DND-41 (cell line): ENCODE measurements at regions not wholly inside any gene's neighbourhood (a gene's known extent, or its start where the extent isn't known, plus 50 kb on each side); places are given as distances from the start of the nearest gene placed in this dataset.

ENCODE experiments used
- EZH2 ChIP-seq: IDR thresholded peaks from 3 replicates; pipeline ENCODE4 v1.6.1; 2012; ENCODE audit warnings: borderline replicate concordance, low read depth, mild to moderate bottlenecking, moderate library complexity, low read length, inconsistent platforms; ENCODE audit not compliant: severe bottlenecking
- TF ChIP-seq, protein P1 (sequence below): IDR thresholded peaks from 2 replicates; pipeline ENCODE4 v1.5.1; 2012; ENCODE audit warnings: borderline replicate concordance, low read length, moderate library complexity, mild to moderate bottlenecking; ENCODE audit not compliant: poor library complexity, severe bottlenecking; ENCODE audit errors: extremely low read depth

DNA sequence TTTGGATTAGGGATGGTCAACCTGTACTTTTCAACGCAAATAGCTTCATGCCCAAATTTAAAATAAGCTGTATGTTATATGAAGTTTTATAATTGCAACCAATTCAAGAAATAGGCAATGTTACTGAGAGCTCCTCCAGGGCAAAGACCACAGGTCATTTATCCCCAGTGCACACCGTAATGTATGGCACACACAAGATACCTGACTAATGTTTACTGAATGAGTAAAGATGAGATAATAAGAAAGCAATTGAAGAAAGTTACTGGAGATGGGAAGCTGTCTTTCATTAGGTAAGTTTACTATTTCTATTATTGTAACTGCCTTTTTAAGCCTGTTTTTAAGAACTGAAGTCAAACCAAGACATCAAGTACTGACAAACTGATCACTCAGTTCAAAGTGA, 184.5 kb upstream of the VRK2 start:
- TF ChIP-seq EZH2 = no peak
- TF ChIP-seq, protein P1, sequence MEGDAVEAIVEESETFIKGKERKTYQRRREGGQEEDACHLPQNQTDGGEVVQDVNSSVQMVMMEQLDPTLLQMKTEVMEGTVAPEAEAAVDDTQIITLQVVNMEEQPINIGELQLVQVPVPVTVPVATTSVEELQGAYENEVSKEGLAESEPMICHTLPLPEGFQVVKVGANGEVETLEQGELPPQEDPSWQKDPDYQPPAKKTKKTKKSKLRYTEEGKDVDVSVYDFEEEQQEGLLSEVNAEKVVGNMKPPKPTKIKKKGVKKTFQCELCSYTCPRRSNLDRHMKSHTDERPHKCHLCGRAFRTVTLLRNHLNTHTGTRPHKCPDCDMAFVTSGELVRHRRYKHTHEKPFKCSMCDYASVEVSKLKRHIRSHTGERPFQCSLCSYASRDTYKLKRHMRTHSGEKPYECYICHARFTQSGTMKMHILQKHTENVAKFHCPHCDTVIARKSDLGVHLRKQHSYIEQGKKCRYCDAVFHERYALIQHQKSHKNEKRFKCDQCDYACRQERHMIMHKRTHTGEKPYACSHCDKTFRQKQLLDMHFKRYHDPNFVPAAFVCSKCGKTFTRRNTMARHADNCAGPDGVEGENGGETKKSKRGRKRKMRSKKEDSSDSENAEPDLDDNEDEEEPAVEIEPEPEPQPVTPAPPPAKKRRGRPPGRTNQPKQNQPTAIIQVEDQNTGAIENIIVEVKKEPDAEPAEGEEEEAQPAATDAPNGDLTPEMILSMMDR = no peak
